HG02763 (cell line): ENCODE measurements at regions not wholly inside any gene's neighbourhood (a gene's known extent, or its start where the extent isn't known, plus 50 kb on each side); places are given as distances from the start of the nearest gene placed in this dataset.
"Not testable (repeated sequence)": the region's sequence is repeated elsewhere in the genome, so short reads cannot be mapped to it uniquely, and the experiment has no call there.

ENCODE experiments used
- ATAC-seq: cut with Tn5 transposase; IDR thresholded peaks from one replicate; pipeline ENCODE4 v1.9.1; 2021; ENCODE audit warnings: mild to moderate bottlenecking, moderate library complexity; ENCODE audit not compliant: unreplicated experiment

- no peak for ATAC-seq
Measured at GRCh38 chr10:53441843-53442242, 669.3 kb upstream of the MBL2 start.

- ATAC-seq = no peak
Measured at GRCh38 chr10:53440601-53441000, 668.0 kb upstream of the MBL2 start.

- not testable (repeated sequence) for ATAC-seq
Measured at GRCh38 chr10:53439075-53439474, 666.5 kb upstream of the MBL2 start.

DNA sequence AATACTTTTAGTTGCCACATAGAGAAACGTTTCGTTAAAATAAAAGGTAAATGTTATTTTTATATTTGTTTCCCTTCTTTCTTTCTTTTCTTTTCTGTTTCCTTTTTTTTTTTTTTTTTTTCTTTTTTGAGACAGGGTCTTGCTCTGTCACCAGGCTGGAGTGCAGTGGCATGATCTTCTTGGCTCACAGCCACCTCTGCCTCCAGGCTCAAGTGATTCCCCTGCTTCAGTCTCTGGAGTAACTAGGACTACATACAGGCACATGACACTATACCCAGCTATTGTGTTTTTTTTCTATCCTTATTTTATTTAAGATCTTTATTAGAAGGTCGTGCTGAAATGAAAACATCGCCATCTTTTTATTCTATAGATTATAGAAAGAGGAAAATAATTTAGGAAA is 661.8 kb upstream of the MBL2 start:
- no peak for ATAC-seq

DNA sequence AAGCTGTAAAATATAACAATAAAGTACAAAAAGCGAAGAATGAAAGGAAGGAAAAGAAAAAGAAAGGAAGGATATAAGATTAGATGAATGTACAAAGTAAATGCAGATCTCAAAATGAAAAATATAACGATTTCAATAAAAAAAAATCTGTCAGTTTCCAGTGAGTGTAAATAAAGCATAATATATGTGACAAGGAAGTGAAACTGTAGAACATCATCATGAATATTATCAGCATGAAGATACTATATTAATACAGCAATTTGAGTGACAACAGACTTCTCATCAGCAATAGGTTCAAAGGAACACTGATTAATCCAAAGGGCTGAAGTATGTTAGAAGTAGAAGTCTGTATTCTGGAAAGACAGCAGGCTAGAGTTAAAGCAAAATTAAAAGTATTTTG is 659.5 kb upstream of the MBL2 start:
- ATAC-seq = no peak

DNA sequence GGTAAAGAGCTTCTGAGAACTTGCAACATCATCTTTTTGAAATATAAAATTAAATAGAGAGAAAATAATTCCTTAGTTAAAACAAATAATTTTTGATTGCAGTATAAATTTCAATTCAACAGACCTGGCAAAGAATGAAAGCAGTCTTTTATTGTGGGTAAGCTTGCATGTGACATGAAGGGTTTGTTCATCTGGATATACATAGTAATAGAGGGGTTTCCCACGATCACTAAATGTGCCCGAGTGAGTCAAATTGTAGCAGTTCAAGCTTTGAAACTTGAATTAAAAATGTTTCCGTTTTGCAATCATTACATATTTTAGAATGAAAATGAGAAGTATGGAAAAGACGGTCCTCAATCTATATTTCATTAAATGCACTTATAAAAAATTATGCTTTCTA is 658.4 kb upstream of the MBL2 start:
- ATAC-seq = no peak

GRCh38 chr10:53430127-53430891 is 657.7 kb upstream of the MBL2 start:
- no peak for ATAC-seq

- no peak for ATAC-seq
Measured at GRCh38 chr10:53422223-53422888, 649.8 kb upstream of the MBL2 start.

- no peak for ATAC-seq
Measured at GRCh38 chr10:53412651-53413050, 640.1 kb upstream of the MBL2 start.

GRCh38 chr10:53406532-53406931 is 633.9 kb upstream of the MBL2 start:
- ATAC-seq = no peak

- ATAC-seq = no peak
Measured at GRCh38 chr10:53403688-53404087, 631.1 kb upstream of the MBL2 start.

GRCh38 chr10:53402594-53402993 is 630.0 kb upstream of the MBL2 start:
- no peak for ATAC-seq

DNA sequence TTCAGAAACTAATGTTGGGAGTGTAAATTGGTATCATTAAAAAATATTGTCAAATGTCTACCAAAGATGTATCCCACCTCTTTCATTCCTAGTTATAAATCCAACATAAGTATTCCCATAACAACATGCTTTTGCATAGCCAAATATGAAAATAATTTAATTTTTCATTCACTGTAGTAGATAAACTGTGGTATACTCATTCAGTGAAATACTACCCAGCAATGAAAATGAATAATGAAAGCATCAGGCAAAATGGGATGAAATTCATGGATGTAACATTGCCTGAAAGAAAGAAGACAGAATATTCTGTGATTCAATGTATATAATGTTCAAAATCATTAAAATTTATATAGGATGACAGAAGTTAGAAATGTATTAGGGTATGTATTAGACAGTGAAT is 629.0 kb upstream of the MBL2 start:
- ATAC-seq = no peak

DNA sequence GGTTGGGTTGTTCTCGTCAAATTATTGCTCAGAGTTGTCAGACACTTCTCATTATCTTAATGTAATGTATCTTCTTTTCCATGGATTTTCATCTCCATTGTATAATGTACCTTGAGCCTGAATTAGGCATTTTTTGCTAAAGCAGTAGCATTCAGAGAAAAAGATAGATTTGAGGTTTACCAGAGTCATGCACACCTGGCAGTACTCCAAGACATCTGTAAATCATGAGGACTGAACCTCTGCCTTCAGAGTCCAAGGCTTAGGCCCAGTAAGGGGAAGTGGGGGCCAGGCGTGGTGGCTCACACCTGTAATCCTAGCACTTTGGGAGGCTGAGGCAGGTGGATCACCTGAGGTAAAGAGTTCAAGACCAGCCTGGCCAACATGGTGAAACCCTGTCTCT is 624.3 kb upstream of the MBL2 start:
- ATAC-seq = no peak

GRCh38 chr10:53395449-53395848 is 622.9 kb upstream of the MBL2 start:
- ATAC-seq = no peak

DNA sequence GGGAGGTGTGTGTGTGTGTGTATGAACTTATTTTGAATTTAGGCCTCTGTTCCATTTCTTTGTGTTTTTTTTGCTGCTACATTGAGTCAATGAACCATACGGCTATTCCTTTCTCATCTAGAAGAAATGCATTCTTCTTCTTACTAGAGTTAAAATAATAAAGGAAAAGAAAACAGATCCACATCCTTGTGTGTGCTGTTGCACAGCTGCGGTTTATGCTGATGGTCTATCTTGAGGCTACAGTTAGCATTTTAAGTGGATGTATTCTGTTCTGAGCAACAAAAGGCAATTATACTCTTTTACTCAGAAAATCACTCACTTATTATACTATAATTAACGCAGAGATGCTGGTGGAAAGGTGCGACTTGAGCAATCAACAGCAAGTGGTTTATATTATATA is 615.0 kb upstream of the MBL2 start:
- ATAC-seq = no peak

DNA sequence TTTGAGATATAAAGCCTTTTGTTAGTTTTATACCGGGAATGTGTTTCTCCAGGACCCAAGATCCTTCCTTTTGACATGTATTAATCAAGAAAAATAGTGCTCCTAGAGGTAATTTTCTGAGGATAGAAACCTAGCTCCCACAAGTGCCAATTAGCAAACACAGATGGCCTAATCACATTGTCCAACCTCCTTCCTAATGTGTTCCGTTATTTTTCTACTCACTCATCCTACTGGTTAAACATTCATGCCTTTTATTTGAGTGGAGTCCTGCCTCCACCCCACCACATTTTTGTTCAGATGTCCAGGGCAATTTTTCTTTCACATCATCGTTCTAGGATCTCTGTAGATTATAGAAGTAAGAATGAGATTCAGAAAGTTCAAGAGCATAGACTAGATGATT is 610.0 kb upstream of the MBL2 start:
- no peak for ATAC-seq

DNA sequence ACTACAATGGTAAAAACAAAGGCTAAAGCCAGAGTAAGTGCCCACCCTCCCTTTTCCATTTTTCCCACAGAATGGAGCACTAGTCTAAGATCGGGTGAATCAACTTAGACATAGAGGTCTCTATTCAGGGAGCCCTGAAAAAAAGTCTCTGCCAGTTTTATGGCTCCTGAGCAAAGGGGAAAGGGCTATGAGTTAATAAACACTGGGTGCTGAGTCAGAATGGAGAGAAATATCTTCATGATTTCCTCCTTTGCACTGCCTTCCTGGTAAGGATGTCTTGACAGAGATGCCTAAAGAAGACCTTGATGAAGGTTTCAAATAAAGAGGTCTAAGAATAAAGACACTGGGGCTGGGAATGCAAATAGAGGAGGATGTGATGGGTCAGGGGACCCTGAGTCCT is 607.4 kb upstream of the MBL2 start:
- no peak for ATAC-seq

DNA sequence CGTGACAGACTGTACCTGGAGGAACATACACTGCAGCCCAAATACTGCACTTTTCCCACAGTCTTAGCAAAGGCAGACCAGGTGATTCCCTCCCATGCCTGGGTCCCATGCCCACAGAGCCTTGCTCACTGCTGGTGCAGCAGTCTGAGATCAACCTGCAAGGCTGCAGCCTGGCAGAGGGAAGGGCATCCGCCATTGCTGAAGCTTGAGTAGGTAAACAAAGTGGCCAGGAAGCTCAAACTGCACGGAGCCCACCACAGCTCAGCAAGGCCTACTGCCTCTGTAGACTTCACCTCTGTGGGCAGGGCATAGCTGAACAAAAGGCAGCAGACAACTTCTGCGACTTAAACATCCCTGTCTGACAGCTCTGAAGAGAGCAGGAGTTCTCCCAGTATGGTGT is 597.8 kb upstream of the MBL2 start:
- ATAC-seq = no peak

GRCh38 chr10:53361936-53362335 is 589.4 kb upstream of the MBL2 start:
- ATAC-seq = no peak

GRCh38 chr10:53361281-53361680 is 588.7 kb upstream of the MBL2 start:
- ATAC-seq = no peak

DNA sequence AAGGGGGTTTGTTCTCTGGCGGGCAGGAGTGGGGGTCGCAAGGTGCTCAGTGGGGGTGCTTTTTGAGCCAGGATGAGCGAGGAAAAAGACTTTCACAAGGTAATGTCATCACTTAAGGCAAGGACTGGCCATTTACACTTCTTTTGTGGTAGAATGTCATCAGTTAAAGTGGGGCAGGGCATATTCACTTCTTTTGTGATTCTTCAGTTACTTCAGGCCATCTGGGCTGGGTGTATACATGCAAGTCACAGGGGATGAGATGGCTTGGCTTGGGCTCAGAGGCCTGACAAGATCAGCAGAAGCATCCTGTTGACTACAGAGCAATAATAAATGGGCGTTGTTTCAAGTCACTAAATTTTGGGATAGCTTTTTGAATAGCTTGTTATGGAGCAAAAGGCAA is 586.4 kb upstream of the MBL2 start:
- ATAC-seq = not testable (repeated sequence)

GRCh38 chr10:53358536-53358935 is 586.0 kb upstream of the MBL2 start:
- no peak for ATAC-seq
